GM12878 (cell line): ENCODE measurements at regions not wholly inside any gene's neighbourhood (a gene's known extent, or its start where the extent isn't known, plus 50 kb on each side); places are given as distances from the start of the nearest gene placed in this dataset.

Experiments
- ATAC-seq: fragments of 200-7000 bp; cut with Tn5 transposase; 3 replicates; pipeline ENCODE4 v1.9.1; 2020; ENCODE audit warnings: mild to moderate bottlenecking, moderate library complexity
- BruUV-seq: library from RNA; stranded (reverse); fragments of 400-500 nt; replicated peaks from 2 replicates; lab custom pipeline; 2021; lab: Mats Ljungman, UMichigan
- CTCF ChIA-PET: fragments of 300-600 bp; sonication (Branson Sonifier 250); formaldehyde crosslinking; extraction: SDS; loops from one replicate; lab custom pipeline; 2021; ENCODE audit warnings: inconsistent platforms; lab: Yijun Ruan, JAX
- POLR2A ChIA-PET: fragments of 350-600 bp; formaldehyde crosslinking; extraction: SDS; loops from one replicate; lab custom pipeline; 2021; ENCODE audit warnings: inconsistent platforms; lab: Charles Lee
- RAD21 ChIA-PET: fragments of 300-600 bp; sonication (Branson Sonifier 250); formaldehyde crosslinking; loops from one replicate; lab custom pipeline; 2023; ENCODE audit warnings: antibody characterized with exemption; ENCODE audit not compliant: unreplicated experiment; lab: Charles Lee
- SMC1A ChIA-PET: fragments of 300-600 bp; sonication (Branson Sonifier 250); formaldehyde crosslinking; loops from one replicate; lab custom pipeline; 2023; ENCODE audit not compliant: unreplicated experiment, uncharacterized antibody; lab: Charles Lee
- DNase-seq: peaks from one replicate; pipeline ENCODE4 v3.0.0-alpha.2; 2011; ENCODE audit warnings: low read depth, low spot score
- FAIRE-seq: peaks from 3 replicates; lab custom pipeline; 2011; peaks lifted over from hg19 to GRCh38; lab: Jason Lieb, UNC
- H2AFZ ChIP-seq: 2 replicates; pipeline ENCODE4 v1.6.0; 2011; ENCODE audit warnings: low read depth, low read length, control low read depth; ENCODE audit not compliant: control insufficient read depth
- H3K27ac ChIP-seq: 2 replicates; pipeline ENCODE4 v1.5.1; 2011; ENCODE audit warnings: control low read depth; ENCODE audit not compliant: control insufficient read depth, insufficient read depth
- H3K27me3 ChIP-seq, 2 experiments: replicated peaks in 1 of 2; 2 replicates each; pipeline versions ENCODE4 v1.6.0 to v1.6.1; 2011; ENCODE audit warnings: low read length in 1 of 2; ENCODE audit not compliant: control insufficient read depth in 2 of 2, insufficient read depth in 2 of 2
- H3K36me3 ChIP-seq, 2 experiments: 2 replicates each; pipeline ENCODE4 v1.5.1; 2011; ENCODE audit warnings: low read length in 1 of 2; ENCODE audit not compliant: control insufficient read depth in 2 of 2, insufficient read depth in 2 of 2
- H3K4me1 ChIP-seq: 2 replicates; pipeline ENCODE4 v1.6.1; 2011; ENCODE audit warnings: mild to moderate bottlenecking, low read length, moderate library complexity, mixed read lengths; ENCODE audit not compliant: control insufficient read depth, insufficient read depth
- H3K4me2 ChIP-seq: 2 replicates; pipeline ENCODE4 v1.6.0; 2011; ENCODE audit warnings: control low read depth; ENCODE audit not compliant: control insufficient read depth, insufficient read depth
- H3K4me3 ChIP-seq: fragments of 200-600 bp; sonication (generic); 2 replicates; pipeline ENCODE4 v1.5.1; 2016
- H3K79me2 ChIP-seq: 2 replicates; pipeline ENCODE4 v1.6.0; 2011; ENCODE audit warnings: low read length; ENCODE audit not compliant: control insufficient read depth, insufficient read depth
- H3K9ac ChIP-seq: 2 replicates; pipeline ENCODE4 v1.8.0; 2011; ENCODE audit warnings: low read length, control low read depth, mixed read lengths; ENCODE audit not compliant: control insufficient read depth, insufficient read depth
- H3K9me3 ChIP-seq: replicated peaks from 3 replicates; pipeline ENCODE4 v1.5.1; 2011; ENCODE audit warnings: mild to moderate bottlenecking, low read length; ENCODE audit not compliant: control insufficient read depth, insufficient read depth
- H4K20me1 ChIP-seq: 2 replicates; pipeline ENCODE4 v1.6.0; 2011; ENCODE audit not compliant: control insufficient read depth, insufficient read depth
- BRCA1 ChIP-seq: IDR thresholded peaks from 2 replicates; pipeline ENCODE4 v1.6.1; 2011; ENCODE audit warnings: low read depth, low read length, improper control_type of control experiment
- HDAC2 ChIP-seq: fragments of 200-600 bp; sonication (generic); IDR thresholded peaks from 2 replicates; pipeline ENCODE4 v1.6.1; 2017
- HDGF ChIP-seq: fragments of 450-650 bp; IDR thresholded peaks from 2 replicates; pipeline ENCODE4 v1.6.1; 2016; ENCODE audit warnings: antibody characterized with exemption
- MXI1 ChIP-seq: fragments of 150-350 bp; IDR thresholded peaks from 2 replicates; pipeline ENCODE4 v1.6.1; 2011; ENCODE audit warnings: low read depth, mild to moderate bottlenecking, inconsistent platforms, low read length, improper control_type of control experiment
- NR2C1 ChIP-seq: fragments of 450-650 bp; IDR thresholded peaks from 2 replicates; pipeline ENCODE4 v1.6.1; 2017; ENCODE audit warnings: antibody characterized with exemption, mild to moderate bottlenecking, moderate library complexity
- SUZ12 ChIP-seq: fragments of 200-600 bp; sonication (generic); IDR thresholded peaks from one replicate; pipeline ENCODE4 v1.6.1; 2018; ENCODE audit warnings: antibody characterized with exemption, mild to moderate bottlenecking; ENCODE audit not compliant: unreplicated experiment
- TARDBP ChIP-seq: IDR thresholded peaks from 2 replicates; pipeline ENCODE4 v1.6.1; 2016; ENCODE audit warnings: borderline replicate concordance
- ZNF592 ChIP-seq: fragments of 450-650 bp; IDR thresholded peaks from 2 replicates; pipeline ENCODE4 v1.6.1; 2017; ENCODE audit warnings: mild to moderate bottlenecking, moderate library complexity
- WGBS: methylation state at CpG from one replicate; pipeline ENCODE4 v1.1.6; 2016; ENCODE audit warnings: low lambda C conversion rate; ENCODE audit not compliant: insufficient replicate concordance, insufficient coverage; ENCODE audit errors: missing lambda C conversion rate; 5-methylcytosine and 5-hydroxymethylcytosine counted together
- in situ Hi-C: fragments of 300-500 bp; cut with MboI; formaldehyde crosslinking; loops from 9 replicates; pipeline ENCODE4 v1.14.3; 2018; ENCODE audit warnings: mixed read lengths
- intact Hi-C: fragments of 100-400 bp; cut with micrococcal nuclease; formaldehyde crosslinking; loops from one replicate; pipeline ENCODE4 v1.14.2; 2022; ENCODE audit not compliant: unreplicated experiment
- TF ChIP-seq, protein P1 (sequence below): fragments of 450-650 bp; conservative IDR thresholded peaks from 2 replicates; pipeline ENCODE4 v1.6.1; 2017; ENCODE audit warnings: mild to moderate bottlenecking, moderate library complexity

DNA sequence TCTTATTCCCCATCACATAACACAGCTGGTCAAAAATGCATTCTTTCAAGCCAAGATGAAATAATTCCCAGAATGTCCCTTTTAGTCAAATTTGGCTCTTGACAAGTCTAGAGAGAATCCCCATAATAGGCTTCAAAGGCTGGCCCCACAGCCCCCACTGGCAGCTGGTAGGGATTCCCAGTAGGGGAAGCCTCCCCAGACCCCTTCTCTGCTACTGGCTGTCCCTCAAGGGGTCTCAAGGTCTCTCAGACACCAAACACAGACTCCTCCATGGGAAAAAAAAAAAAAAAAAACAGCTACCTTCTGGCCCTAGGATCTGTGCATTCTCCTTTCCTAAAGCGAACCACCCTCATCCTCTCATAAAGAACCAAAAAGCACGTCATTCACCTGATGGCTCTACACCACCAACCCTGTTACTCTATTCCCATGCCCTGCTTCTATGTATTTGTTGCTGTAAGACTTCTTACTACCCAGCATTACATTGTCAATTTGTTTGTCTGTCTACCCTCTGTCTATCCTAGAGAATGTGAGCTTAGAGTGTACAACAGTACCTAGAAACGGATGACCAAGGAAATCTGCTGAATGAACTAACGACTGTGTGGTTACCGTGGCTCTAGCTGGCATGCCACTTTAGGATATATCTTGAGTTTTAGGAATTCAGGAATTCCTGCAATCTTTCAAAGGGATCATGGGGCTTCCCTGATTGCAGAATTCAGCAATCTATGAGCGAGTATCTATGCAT, 164.1 kb upstream of the NSMCE3 start (continued):
- no peak for TF ChIP-seq ZNF592
- no peak for TF ChIP-seq HDGF

GRCh38 chr15:29433050-29433318, 163.4 kb upstream of the NSMCE3 start:
- Histone ChIP-seq H3K36me3 (no peaks in the 10 kb centered on the region), H3K4me2 (no peak overlapping the region)
- RAD21 ChIA-PET = no interaction called here
- in situ Hi-C loops = no loop called here
- TF ChIP-seq NR2C1 (no peak), BRCA1 (no peak), MXI1 (no peak), TARDBP (no peak), SUZ12 (no peak), HDAC2 (no peak)
- TF ChIP-seq, protein P1, sequence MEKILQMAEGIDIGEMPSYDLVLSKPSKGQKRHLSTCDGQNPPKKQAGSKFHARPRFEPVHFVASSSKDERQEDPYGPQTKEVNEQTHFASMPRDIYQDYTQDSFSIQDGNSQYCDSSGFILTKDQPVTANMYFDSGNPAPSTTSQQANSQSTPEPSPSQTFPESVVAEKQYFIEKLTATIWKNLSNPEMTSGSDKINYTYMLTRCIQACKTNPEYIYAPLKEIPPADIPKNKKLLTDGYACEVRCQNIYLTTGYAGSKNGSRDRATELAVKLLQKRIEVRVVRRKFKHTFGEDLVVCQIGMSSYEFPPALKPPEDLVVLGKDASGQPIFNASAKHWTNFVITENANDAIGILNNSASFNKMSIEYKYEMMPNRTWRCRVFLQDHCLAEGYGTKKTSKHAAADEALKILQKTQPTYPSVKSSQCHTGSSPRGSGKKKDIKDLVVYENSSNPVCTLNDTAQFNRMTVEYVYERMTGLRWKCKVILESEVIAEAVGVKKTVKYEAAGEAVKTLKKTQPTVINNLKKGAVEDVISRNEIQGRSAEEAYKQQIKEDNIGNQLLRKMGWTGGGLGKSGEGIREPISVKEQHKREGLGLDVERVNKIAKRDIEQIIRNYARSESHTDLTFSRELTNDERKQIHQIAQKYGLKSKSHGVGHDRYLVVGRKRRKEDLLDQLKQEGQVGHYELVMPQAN = no peak
- TF ChIP-seq, all 136 proteins: peak for 0
- DNase-seq = no peak
- H3K27ac ChIP-seq = no peak overlapping the region
- CTCF ChIA-PET = no interaction called here
- POLR2A ChIA-PET = no interaction called here
- no peaks in the 10 kb centered on the region for H3K4me1 ChIP-seq
- no peaks in the 10 kb centered on the region for H4K20me1 ChIP-seq
- ATAC-seq = no peak
- FAIRE-seq = no peak
- H3K9ac ChIP-seq = no peak overlapping the region
- intact Hi-C loops = no loop called here
- no peak overlapping the region for H2AFZ ChIP-seq
- 8% methylated on average over 2 of the region's 2 CpGs for WGBS
- H3K4me3 ChIP-seq = no peak overlapping the region
- no TSS peak for BruUV-seq
- no peaks in the 10 kb centered on the region for H3K79me2 ChIP-seq
- H3K9me3 ChIP-seq = no peaks in the 10 kb centered on the region
- H3K27me3 ChIP-seq = no peaks in the 10 kb centered on the region
- SMC1A ChIA-PET = interaction anchor here (0.7 kb wide), 1 partner anchor 90 kb away, joined by 3 read pairs; no protein-coding TSS in a partner anchor
